ENCODE measurements at regions not wholly inside any gene's neighbourhood (a gene's known extent, or its start where the extent isn't known, plus 50 kb on each side); places are given as distances from the start of the nearest gene placed in this dataset.
"Not testable (repeated sequence)": the region's sequence is repeated elsewhere in the genome, so short reads cannot be mapped to it uniquely, and the experiment has no call there.

DNA sequence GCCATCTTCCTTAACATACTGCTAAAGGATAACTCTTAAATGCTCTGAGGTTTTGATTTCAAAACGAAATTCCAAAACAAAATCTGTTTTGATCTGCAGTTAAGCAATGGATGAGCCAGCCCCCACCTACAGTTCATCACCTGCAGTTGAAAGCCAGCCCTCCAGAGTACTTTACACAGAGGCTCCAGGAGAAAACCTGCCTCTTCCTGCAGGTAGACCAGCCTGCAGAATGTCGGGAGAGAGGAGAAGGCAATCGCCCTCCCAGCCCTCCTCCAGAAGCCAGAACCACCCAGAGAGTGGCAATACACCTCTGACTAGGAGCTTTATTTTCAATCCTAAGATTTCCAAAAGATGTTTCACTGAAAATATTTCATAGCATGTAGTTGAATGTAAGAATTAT is 798.1 kb downstream of the GATA3 start:
- no peak overlapping the region for H3K4me3 Mint-ChIP-seq
- H3K27ac Mint-ChIP-seq = no peak overlapping the region
- no peak for TF ChIP-seq CTCF (IDR thresholded peaks at IDR 0.05)
- no peaks in the 10 kb centered on the region for H3K9me3 Mint-ChIP-seq
- H3K4me1 Mint-ChIP-seq = no peaks in the 10 kb centered on the region
- peaks cover 10% of the 10 kb centered on the region for H3K27me3 Mint-ChIP-seq (ENCODE audit: low read depth, poor library complexity)
- H3K36me3 Mint-ChIP-seq (ENCODE audit: low read depth) = no peaks in the 10 kb centered on the region
- no peak for DNase-seq

GRCh38 chr10:8853048-8853447 is 798.6 kb downstream of the GATA3 start:
- Mint-ChIP-seq H3K27me3 (ENCODE audit: low read depth, poor library complexity) (peaks cover 10% of the 10 kb centered on the region), H3K9me3 (no peaks in the 10 kb centered on the region), H3K36me3 (ENCODE audit: low read depth) (no peaks in the 10 kb centered on the region), H3K4me3 (no peak overlapping the region), H3K4me1 (no peaks in the 10 kb centered on the region), H3K27ac (no peak overlapping the region)
- TF ChIP-seq CTCF (IDR thresholded peaks at IDR 0.05) = no peak
- no peak for DNase-seq

- H3K4me3 Mint-ChIP-seq; H3K27me3 Mint-ChIP-seq (ENCODE audit: low read depth, poor library complexity); H3K36me3 Mint-ChIP-seq (ENCODE audit: low read depth); H3K4me1 Mint-ChIP-seq; DNase-seq; H3K27ac Mint-ChIP-seq: not testable (repeated sequence)
- H3K9me3 Mint-ChIP-seq = peaks cover 16% of the 10 kb centered on the region
These were observed 814.4 kb downstream of the GATA3 start for GRCh38 chr10:8868924-8869323.

DNA sequence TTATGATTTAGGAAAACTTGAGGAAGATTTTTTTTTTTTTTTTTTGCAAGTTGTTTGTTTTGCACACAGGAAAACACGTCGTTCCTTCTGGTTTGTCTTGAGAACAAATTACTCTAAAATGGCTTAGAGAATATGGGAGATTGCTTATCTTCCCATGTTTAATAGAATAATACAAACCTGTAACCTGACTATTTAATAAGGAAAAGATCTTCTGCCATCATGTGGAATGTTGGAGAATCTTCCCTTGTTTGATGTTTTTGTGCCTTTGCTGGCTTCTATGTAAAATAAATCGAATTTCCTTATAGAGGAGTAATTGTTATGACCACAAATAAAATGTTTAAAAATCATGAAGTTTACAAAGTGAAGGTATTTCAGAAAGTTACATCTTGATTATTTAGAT is 818.8 kb downstream of the GATA3 start:
- H3K4me1 Mint-ChIP-seq = no peaks in the 10 kb centered on the region
- peak; percentile 14 for TF ChIP-seq CTCF (IDR thresholded peaks at IDR 0.05)
- no peak for DNase-seq
- H3K27me3 Mint-ChIP-seq (ENCODE audit: low read depth, poor library complexity) = peaks cover 23% of the 10 kb centered on the region
- no peak overlapping the region for H3K27ac Mint-ChIP-seq
- H3K4me3 Mint-ChIP-seq = no peak overlapping the region
- peaks cover 8% of the 10 kb centered on the region for H3K9me3 Mint-ChIP-seq
- H3K36me3 Mint-ChIP-seq (ENCODE audit: low read depth) = no peaks in the 10 kb centered on the region

GRCh38 chr10:8874268-8874667 is 819.8 kb downstream of the GATA3 start:
- H3K4me1 Mint-ChIP-seq = no peaks in the 10 kb centered on the region
- H3K9me3 Mint-ChIP-seq = peaks cover 7% of the 10 kb centered on the region
- TF ChIP-seq CTCF (IDR thresholded peaks at IDR 0.05) = no peak
- no peaks in the 10 kb centered on the region for H3K36me3 Mint-ChIP-seq (ENCODE audit: low read depth)
- H3K27ac Mint-ChIP-seq = no peak overlapping the region
- H3K27me3 Mint-ChIP-seq (ENCODE audit: low read depth, poor library complexity) = peaks cover 23% of the 10 kb centered on the region
- no peak overlapping the region for H3K4me3 Mint-ChIP-seq
- no peak for DNase-seq

DNA sequence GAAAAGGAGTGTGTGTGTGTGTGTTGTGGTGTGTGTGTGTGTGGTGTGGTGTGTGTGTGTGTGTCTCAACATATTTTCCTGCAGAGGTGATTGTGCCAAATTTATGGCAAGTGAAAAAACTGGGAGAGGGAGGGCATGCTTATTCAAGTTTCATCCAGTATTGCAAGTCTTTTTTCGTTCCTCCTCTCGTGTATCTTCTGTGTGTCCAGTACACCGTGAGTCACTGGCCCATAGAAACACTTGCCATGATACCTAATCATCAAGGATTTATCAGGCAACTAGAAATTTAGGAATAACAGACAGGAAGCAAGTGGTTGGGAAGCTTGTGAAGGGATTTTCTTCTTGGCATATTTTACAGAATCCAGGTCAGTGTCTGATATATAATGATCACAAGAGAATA is 820.5 kb downstream of the GATA3 start:
- Mint-ChIP-seq H3K27ac (no peak overlapping the region), H3K36me3 (ENCODE audit: low read depth) (no peaks in the 10 kb centered on the region), H3K27me3 (ENCODE audit: low read depth, poor library complexity) (peaks cover 23% of the 10 kb centered on the region)

More for the DNA sequence above, 820.5 kb downstream of the GATA3 start:
- H3K4me3 Mint-ChIP-seq = no peak overlapping the region
- no peak for TF ChIP-seq CTCF (IDR thresholded peaks at IDR 0.05)
- no peaks in the 10 kb centered on the region for H3K4me1 Mint-ChIP-seq
- DNase-seq = no peak
- H3K9me3 Mint-ChIP-seq = peaks cover 3% of the 10 kb centered on the region

Data from nephron progenitor cell (in vitro differentiated cells).